AG09309 (cell line): ENCODE measurements at regions not wholly inside any gene's neighbourhood (a gene's known extent, or its start where the extent isn't known, plus 50 kb on each side); places are given as distances from the start of the nearest gene placed in this dataset.
"Not testable (repeated sequence)": the region's sequence is repeated elsewhere in the genome, so short reads cannot be mapped to it uniquely, and the experiment has no call there.

Experiments used
- DNase-seq: peaks from one replicate; pipeline ENCODE4 v3.0.0-alpha.2; 2010; ENCODE audit warnings: low read depth
- H3K4me3 ChIP-seq: 2 replicates; pipeline ENCODE4 v1.5.1; 2011; ENCODE audit warnings: mild to moderate bottlenecking, low read depth, low read length, moderate library complexity; ENCODE audit not compliant: control insufficient read depth
- TF ChIP-seq, protein P1 (sequence below): IDR thresholded peaks from 2 replicates; pipeline ENCODE4 v1.5.1; 2011; ENCODE audit warnings: mild to moderate bottlenecking, low read depth, low read length, inconsistent platforms; ENCODE audit not compliant: insufficient read depth, control insufficient read depth; ENCODE audit errors: missing control alignments

DNA sequence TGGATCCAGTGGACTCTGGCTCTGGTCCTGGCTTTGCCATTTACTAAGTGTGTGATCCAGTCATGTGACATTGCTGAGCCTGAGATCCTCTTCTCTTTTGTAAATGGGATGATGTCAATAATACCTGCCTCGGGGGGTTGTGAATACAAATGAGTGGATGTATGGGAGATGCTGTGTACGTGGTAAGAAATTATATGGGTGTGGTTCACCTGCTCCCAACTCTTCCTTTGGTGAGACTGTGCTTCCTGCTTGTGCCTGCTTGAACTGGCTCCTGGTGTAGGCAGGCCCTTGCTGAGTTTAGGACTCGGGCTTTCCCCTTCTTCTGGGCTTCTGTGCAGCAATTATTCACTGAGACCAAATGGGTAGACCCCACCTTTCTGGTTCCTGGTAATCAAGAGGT, 189.5 kb upstream of the FRMD6 start:
- DNase-seq: no peak
- TF ChIP-seq, protein P1, sequence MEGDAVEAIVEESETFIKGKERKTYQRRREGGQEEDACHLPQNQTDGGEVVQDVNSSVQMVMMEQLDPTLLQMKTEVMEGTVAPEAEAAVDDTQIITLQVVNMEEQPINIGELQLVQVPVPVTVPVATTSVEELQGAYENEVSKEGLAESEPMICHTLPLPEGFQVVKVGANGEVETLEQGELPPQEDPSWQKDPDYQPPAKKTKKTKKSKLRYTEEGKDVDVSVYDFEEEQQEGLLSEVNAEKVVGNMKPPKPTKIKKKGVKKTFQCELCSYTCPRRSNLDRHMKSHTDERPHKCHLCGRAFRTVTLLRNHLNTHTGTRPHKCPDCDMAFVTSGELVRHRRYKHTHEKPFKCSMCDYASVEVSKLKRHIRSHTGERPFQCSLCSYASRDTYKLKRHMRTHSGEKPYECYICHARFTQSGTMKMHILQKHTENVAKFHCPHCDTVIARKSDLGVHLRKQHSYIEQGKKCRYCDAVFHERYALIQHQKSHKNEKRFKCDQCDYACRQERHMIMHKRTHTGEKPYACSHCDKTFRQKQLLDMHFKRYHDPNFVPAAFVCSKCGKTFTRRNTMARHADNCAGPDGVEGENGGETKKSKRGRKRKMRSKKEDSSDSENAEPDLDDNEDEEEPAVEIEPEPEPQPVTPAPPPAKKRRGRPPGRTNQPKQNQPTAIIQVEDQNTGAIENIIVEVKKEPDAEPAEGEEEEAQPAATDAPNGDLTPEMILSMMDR: no peak
- H3K4me3 ChIP-seq: no peak overlapping the region

DNA sequence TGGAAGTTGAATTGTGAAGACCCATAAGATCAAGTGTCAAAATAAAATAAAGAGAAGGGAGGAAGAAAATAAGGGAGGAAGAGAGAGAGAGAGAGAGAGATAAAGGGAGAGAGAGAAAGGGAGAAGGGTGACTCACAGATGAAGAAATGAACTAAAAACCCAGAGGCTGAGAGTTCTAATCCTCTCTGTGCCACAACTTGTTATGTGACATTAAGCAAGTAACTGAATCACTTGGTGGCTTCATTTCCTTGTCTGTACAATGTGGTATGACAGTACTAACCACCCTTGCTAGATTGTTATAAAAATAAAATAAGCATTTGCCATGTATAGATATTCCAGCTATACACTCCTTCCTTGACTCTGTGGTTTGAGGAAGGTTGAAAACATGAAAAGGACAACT, 189.0 kb upstream of the FRMD6 start:
- TF ChIP-seq, protein P1: no peak
- no peak overlapping the region for H3K4me3 ChIP-seq
- DNase-seq: no peak

DNA sequence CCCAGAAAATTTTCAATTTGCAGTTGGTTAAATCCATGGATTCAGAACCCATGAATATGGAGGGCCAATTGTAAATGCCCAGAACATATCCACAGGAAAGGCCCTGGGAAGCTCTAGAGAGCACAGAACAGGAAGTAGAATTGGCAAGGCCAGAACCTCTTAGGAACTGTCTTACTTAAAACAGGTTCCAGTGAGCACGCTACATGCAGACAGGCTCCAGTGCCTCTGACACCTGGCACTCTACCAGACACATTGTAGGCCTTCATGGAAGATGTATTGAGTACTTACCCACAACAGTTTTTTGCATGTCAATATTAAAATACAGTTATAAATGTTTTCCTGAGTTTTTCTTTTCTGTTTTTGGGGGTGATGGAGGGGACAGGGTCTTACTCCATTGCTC, 188.2 kb upstream of the FRMD6 start:
- DNase-seq: no peak
- TF ChIP-seq, protein P1: no peak
- no peak overlapping the region for H3K4me3 ChIP-seq

DNA sequence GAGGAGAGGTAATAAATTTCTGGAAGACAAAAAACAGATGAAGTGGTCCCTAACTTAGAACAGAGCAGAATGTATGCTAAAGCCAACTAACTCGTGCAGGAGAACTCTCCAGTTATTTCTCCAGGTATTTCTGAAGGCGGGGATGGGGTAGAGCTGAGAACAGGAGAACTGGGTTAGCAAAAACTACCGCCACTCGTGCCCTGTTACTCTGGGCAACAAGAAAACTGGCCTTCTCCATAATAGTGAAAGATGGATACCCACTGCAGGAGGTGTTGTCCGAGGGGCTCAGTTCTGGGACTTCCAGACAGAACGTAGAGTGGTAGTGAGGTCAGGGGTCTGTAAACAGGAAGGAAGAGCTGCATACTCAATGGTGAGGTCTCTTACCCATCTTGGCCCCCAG, 187.3 kb upstream of the FRMD6 start:
- DNase-seq: no peak
- TF ChIP-seq, protein P1: no peak
- no peak overlapping the region for H3K4me3 ChIP-seq

DNA sequence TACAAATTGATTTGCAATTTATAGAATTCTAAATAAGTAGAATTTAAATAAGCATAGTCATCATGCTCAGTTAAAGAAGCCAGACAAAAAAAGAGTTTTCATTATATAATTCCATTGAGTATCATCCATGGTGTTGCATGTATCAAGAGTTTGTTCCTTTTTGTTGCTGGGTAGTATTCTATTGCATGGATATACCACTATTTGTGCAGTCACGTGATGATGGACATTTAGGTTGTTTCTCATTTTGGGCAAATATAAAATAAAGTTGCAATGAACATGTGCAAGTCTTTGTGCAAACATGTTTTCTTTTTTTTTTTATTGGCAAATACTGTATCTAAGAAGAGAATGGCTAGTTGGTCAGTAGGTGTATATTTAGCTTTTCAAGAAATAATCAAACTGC, 186.2 kb upstream of the FRMD6 start:
- TF ChIP-seq, protein P1: no peak
- no peak overlapping the region for H3K4me3 ChIP-seq
- DNase-seq: no peak

DNA sequence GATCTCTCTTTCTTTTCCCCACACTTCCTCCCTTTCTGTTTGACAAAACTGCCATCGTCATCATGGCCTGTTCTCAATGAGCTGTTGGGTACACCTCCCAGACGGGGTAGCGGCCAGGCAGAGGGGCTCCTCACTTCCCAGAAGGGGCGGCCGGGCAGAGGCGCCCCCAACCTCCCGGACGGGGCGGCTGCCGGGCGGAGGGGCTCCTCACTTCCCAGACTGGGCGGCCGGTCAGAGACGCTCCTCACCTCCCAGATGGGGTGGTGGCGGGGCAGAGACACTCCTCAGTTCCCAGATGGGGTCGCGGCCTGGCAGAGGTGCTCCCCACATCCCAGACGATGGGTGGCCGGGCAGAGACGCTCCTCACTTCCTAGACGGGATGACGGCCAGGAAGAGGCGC, 184.3 kb upstream of the FRMD6 start:
- DNase-seq, H3K4me3 ChIP-seq: not testable (repeated sequence)

DNA sequence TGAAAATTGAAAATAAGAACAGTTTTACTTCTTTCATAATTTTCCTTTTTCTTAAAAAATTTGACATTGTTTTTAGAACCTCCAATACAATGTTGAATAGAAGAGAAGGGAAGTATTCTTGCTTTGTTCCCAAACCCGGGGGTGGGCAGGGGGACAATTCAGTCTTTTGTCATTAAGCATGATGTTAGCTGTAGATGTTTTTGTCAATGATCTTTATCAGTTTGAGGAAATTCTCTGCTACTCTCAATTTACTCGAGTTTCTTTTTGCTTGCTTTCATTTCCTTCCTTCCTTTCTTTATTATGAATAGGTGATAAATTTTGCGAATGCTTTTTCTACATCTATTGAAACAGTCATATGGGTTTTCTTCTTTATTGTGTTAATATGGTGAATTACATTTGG, 183.2 kb upstream of the FRMD6 start:
- TF ChIP-seq, protein P1: no peak
- no peak overlapping the region for H3K4me3 ChIP-seq
- DNase-seq: no peak
